ENCODE measurements at regions not wholly inside any gene's neighbourhood (a gene's known extent, or its start where the extent isn't known, plus 50 kb on each side); places are given as distances from the start of the nearest gene placed in this dataset.

GRCh38 chr14:82270286-82270685 lies 736.6 kb upstream of the SEL1L start:
- Histone ChIP-seq H3K36me3 (ENCODE audit: insufficient read depth, low read length) (no peaks in the 10 kb centered on the region), H3K9ac (ENCODE audit: low read length) (no peak overlapping the region), H3K9me3 (ENCODE audit: low read length) (no peaks in the 10 kb centered on the region), H3F3A (ENCODE audit: insufficient read depth, low read length, poor library complexity, severe bottlenecking) (no peaks in the 10 kb centered on the region), H3K79me2 (replicated peaks; ENCODE audit: insufficient read depth, low read length) (no peaks in the 10 kb centered on the region), H3K27ac (ENCODE audit: low read length) (no peak overlapping the region), H3K27me3 (ENCODE audit: insufficient read depth, low read depth, low read length) (no peaks in the 10 kb centered on the region), H3K4me3 (ENCODE audit: low read length) (no peak overlapping the region), H2AFZ (ENCODE audit: low read depth, low read length) (no peak overlapping the region), H3K4me2 (ENCODE audit: low read length) (no peak overlapping the region), H4K20me1 (ENCODE audit: insufficient read depth) (no peaks in the 10 kb centered on the region), H3K9me2 (ENCODE audit: insufficient read depth, low read length) (no peaks in the 10 kb centered on the region)
- no peak for TF ChIP-seq MXI1 (conservative IDR thresholded peaks at IDR 0.05; ENCODE audit: poor library complexity, severe bottlenecking)
- TF ChIP-seq RAD21 (conservative IDR thresholded peaks at IDR 0.05): no peak
- TF ChIP-seq REST (IDR thresholded peaks at IDR 0.05; ENCODE audit: borderline replicate concordance): no peak
- no peak for TF ChIP-seq POLR2AphosphoS5 (IDR thresholded peaks at IDR 0.05)
- TF ChIP-seq EP300 (conservative IDR thresholded peaks at IDR 0.05; ENCODE audit: poor library complexity, severe bottlenecking): no peak
- TF ChIP-seq EZH2 (IDR thresholded peaks at IDR 0.05; ENCODE audit: borderline replicate concordance, insufficient read depth, low read length, poor library complexity, severe bottlenecking): no peak
- no peak for TF ChIP-seq TAF1 (IDR thresholded peaks at IDR 0.05; ENCODE audit: low read depth)
- TF ChIP-seq CTCF (IDR thresholded peaks at IDR 0.05; ENCODE audit: poor library complexity, severe bottlenecking): no peak
- TF ChIP-seq SMC3 (conservative IDR thresholded peaks at IDR 0.05; ENCODE audit: poor library complexity): no peak

- no peaks in the 10 kb centered on the region for H4K20me1 ChIP-seq (ENCODE audit: insufficient read depth)
- no peaks in the 10 kb centered on the region for H3F3A ChIP-seq (ENCODE audit: insufficient read depth, low read length, poor library complexity, severe bottlenecking)
- H3K9me3 ChIP-seq (ENCODE audit: low read length): no peaks in the 10 kb centered on the region
- H3K4me3 ChIP-seq (ENCODE audit: low read length): no peak overlapping the region
- no peaks in the 10 kb centered on the region for H3K9me2 ChIP-seq (ENCODE audit: insufficient read depth, low read length)
- no peak overlapping the region for H3K27ac ChIP-seq (ENCODE audit: low read length)
- TF ChIP-seq CTCF (IDR thresholded peaks at IDR 0.05; ENCODE audit: poor library complexity, severe bottlenecking) (no peak), EP300 (conservative IDR thresholded peaks at IDR 0.05; ENCODE audit: poor library complexity, severe bottlenecking) (no peak), SMC3 (conservative IDR thresholded peaks at IDR 0.05; ENCODE audit: poor library complexity) (no peak), RAD21 (conservative IDR thresholded peaks at IDR 0.05) (no peak), EZH2 (IDR thresholded peaks at IDR 0.05; ENCODE audit: borderline replicate concordance, insufficient read depth, low read length, poor library complexity, severe bottlenecking) (no peak), REST (IDR thresholded peaks at IDR 0.05; ENCODE audit: borderline replicate concordance) (no peak), TAF1 (IDR thresholded peaks at IDR 0.05; ENCODE audit: low read depth) (no peak), MXI1 (conservative IDR thresholded peaks at IDR 0.05; ENCODE audit: poor library complexity, severe bottlenecking) (no peak), POLR2AphosphoS5 (IDR thresholded peaks at IDR 0.05) (no peak)
- H3K9ac ChIP-seq (ENCODE audit: low read length): no peak overlapping the region
- H2AFZ ChIP-seq (ENCODE audit: low read depth, low read length): no peak overlapping the region
- no peak overlapping the region for H3K4me2 ChIP-seq (ENCODE audit: low read length)
- no peaks in the 10 kb centered on the region for H3K27me3 ChIP-seq (ENCODE audit: insufficient read depth, low read depth, low read length)
- H3K36me3 ChIP-seq (ENCODE audit: insufficient read depth, low read length): no peaks in the 10 kb centered on the region
- no peaks in the 10 kb centered on the region for H3K79me2 ChIP-seq (replicated peaks; ENCODE audit: insufficient read depth, low read length)
Measured at GRCh38 chr14:82298811-82299210, 765.2 kb upstream of the SEL1L start.
